DMS53 (cell line): ENCODE measurements at regions not wholly inside any gene's neighbourhood (a gene's known extent, or its start where the extent isn't known, plus 50 kb on each side); places are given as distances from the start of the nearest gene placed in this dataset.

Experiments
- DNase-seq: peaks from one replicate; lab custom pipeline; 2025; lab: John Stamatoyannopoulos, UW

- peak; percentile 14 for DNase-seq
These were observed 94.4 kb upstream of the FOXC1 start for GRCh38 chr6:1515280-1515679.

- DNase-seq: no peak
These were observed 93.9 kb upstream of the FOXC1 start for GRCh38 chr6:1515781-1516180.

GRCh38 chr6:1516742-1517520 is 92.8 kb upstream of the FOXC1 start:
- no peak for DNase-seq

- DNase-seq: no peak
These were observed 90.9 kb upstream of the FOXC1 start for GRCh38 chr6:1518855-1519254.

GRCh38 chr6:1519597-1519996 is 90.1 kb upstream of the FOXC1 start:
- no peak for DNase-seq

GRCh38 chr6:1522779-1523178 is 86.9 kb upstream of the FOXC1 start:
- no peak for DNase-seq

GRCh38 chr6:1524040-1524480 is 85.7 kb upstream of the FOXC1 start:
- no peak for DNase-seq

- no peak for DNase-seq
These were observed 84.2 kb upstream of the FOXC1 start for GRCh38 chr6:1525364-1526038.

- no peak for DNase-seq
These were observed 83.2 kb upstream of the FOXC1 start for GRCh38 chr6:1526398-1527072.

- no peak for DNase-seq
These were observed 82.7 kb upstream of the FOXC1 start for GRCh38 chr6:1527073-1527457.

- no peak for DNase-seq
These were observed 74.4 kb upstream of the FOXC1 start for GRCh38 chr6:1535295-1535694.

GRCh38 chr6:1536526-1537429 is 72.9 kb upstream of the FOXC1 start:
- no peak for DNase-seq

GRCh38 chr6:1538369-1538768 is 71.3 kb upstream of the FOXC1 start:
- DNase-seq: no peak

GRCh38 chr6:1538810-1539478 is 70.8 kb upstream of the FOXC1 start:
- DNase-seq: no peak

- DNase-seq: peak; percentile 12
These were observed 68.7 kb upstream of the FOXC1 start for GRCh38 chr6:1540864-1541521.

GRCh38 chr6:1542335-1542734 is 67.4 kb upstream of the FOXC1 start:
- no peak for DNase-seq

- no peak for DNase-seq
These were observed 67.0 kb upstream of the FOXC1 start for GRCh38 chr6:1542764-1543163.

- no peak for DNase-seq
These were observed 65.7 kb upstream of the FOXC1 start for GRCh38 chr6:1544000-1544399.

GRCh38 chr6:1544603-1545002 is 65.1 kb upstream of the FOXC1 start:
- DNase-seq: no peak

GRCh38 chr6:1545654-1546053 is 64.1 kb upstream of the FOXC1 start:
- no peak for DNase-seq

- DNase-seq: no peak
These were observed 61.9 kb upstream of the FOXC1 start for GRCh38 chr6:1547785-1548184.
